ENCODE measurements at regions not wholly inside any gene's neighbourhood (a gene's known extent, or its start where the extent isn't known, plus 50 kb on each side); places are given as distances from the start of the nearest gene placed in this dataset.

GRCh38 chr3:168752339-168752738 lies 656.6 kb upstream of the GOLIM4 start:
- H3K27me3 Mint-ChIP-seq: no peaks in the 10 kb centered on the region

GRCh38 chr3:168747697-168748096 lies 652.0 kb upstream of the GOLIM4 start:
- Mint-ChIP-seq H3K36me3 (ENCODE audit: low read depth) (no peaks in the 10 kb centered on the region), H3K27me3 (no peaks in the 10 kb centered on the region), H3K9me3 (peaks cover 3% of the 10 kb centered on the region), H3K27ac (no peak overlapping the region), H3K4me3 (no peak overlapping the region), H3K4me1 (ENCODE audit: low read depth) (no peaks in the 10 kb centered on the region)

More at GRCh38 chr3:168752339-168752738, 656.6 kb upstream of the GOLIM4 start:
- Mint-ChIP-seq H3K9me3 (no peaks in the 10 kb centered on the region), H3K4me3 (no peak overlapping the region), H3K27ac (no peak overlapping the region), H3K4me1 (ENCODE audit: low read depth) (no peaks in the 10 kb centered on the region), H3K36me3 (ENCODE audit: low read depth) (no peaks in the 10 kb centered on the region)

- no peak overlapping the region for H3K27ac Mint-ChIP-seq
Observed at GRCh38 chr3:168738527-168739325, 643.0 kb upstream of the GOLIM4 start.

GRCh38 chr3:168736202-168736601 lies 640.5 kb upstream of the GOLIM4 start:
- Mint-ChIP-seq H3K9me3 (no peaks in the 10 kb centered on the region), H3K4me1 (ENCODE audit: low read depth) (no peaks in the 10 kb centered on the region), H3K36me3 (ENCODE audit: low read depth) (no peaks in the 10 kb centered on the region), H3K27ac (no peak overlapping the region), H3K27me3 (no peaks in the 10 kb centered on the region), H3K4me3 (no peak overlapping the region)

More at GRCh38 chr3:168738527-168739325, 643.0 kb upstream of the GOLIM4 start:
- no peak overlapping the region for H3K4me3 Mint-ChIP-seq
- no peaks in the 10 kb centered on the region for H3K36me3 Mint-ChIP-seq (ENCODE audit: low read depth)
- no peaks in the 10 kb centered on the region for H3K27me3 Mint-ChIP-seq
- H3K9me3 Mint-ChIP-seq: peaks cover 3% of the 10 kb centered on the region
- no peaks in the 10 kb centered on the region for H3K4me1 Mint-ChIP-seq (ENCODE audit: low read depth)

GRCh38 chr3:168730073-168730472 lies 634.3 kb upstream of the GOLIM4 start:
- no peak overlapping the region for H3K4me3 Mint-ChIP-seq
- H3K36me3 Mint-ChIP-seq (ENCODE audit: low read depth): no peaks in the 10 kb centered on the region
- no peaks in the 10 kb centered on the region for H3K9me3 Mint-ChIP-seq
- no peak overlapping the region for H3K27ac Mint-ChIP-seq
- no peaks in the 10 kb centered on the region for H3K27me3 Mint-ChIP-seq
- no peaks in the 10 kb centered on the region for H3K4me1 Mint-ChIP-seq (ENCODE audit: low read depth)

GRCh38 chr3:168722091-168722490 lies 626.4 kb upstream of the GOLIM4 start:
- H3K4me3 Mint-ChIP-seq: no peak overlapping the region
- H3K9me3 Mint-ChIP-seq: peaks cover 13% of the 10 kb centered on the region
- H3K27ac Mint-ChIP-seq: no peak overlapping the region
- no peaks in the 10 kb centered on the region for H3K27me3 Mint-ChIP-seq
- H3K36me3 Mint-ChIP-seq (ENCODE audit: low read depth): no peaks in the 10 kb centered on the region
- H3K4me1 Mint-ChIP-seq (ENCODE audit: low read depth): no peaks in the 10 kb centered on the region

GRCh38 chr3:168714609-168715240 lies 619.0 kb upstream of the GOLIM4 start:
- Mint-ChIP-seq H3K27me3 (no peaks in the 10 kb centered on the region), H3K27ac (no peak overlapping the region), H3K36me3 (ENCODE audit: low read depth) (no peaks in the 10 kb centered on the region), H3K4me1 (ENCODE audit: low read depth) (peaks cover 5% of the 10 kb centered on the region), H3K9me3 (no peaks in the 10 kb centered on the region), H3K4me3 (no peak overlapping the region)

- no peaks in the 10 kb centered on the region for H3K36me3 Mint-ChIP-seq (ENCODE audit: low read depth)
- no peaks in the 10 kb centered on the region for H3K4me1 Mint-ChIP-seq (ENCODE audit: low read depth)
- H3K27ac Mint-ChIP-seq: no peak overlapping the region
- no peak overlapping the region for H3K4me3 Mint-ChIP-seq
- no peaks in the 10 kb centered on the region for H3K9me3 Mint-ChIP-seq
- no peaks in the 10 kb centered on the region for H3K27me3 Mint-ChIP-seq
Observed at GRCh38 chr3:168709073-168709472, 613.3 kb upstream of the GOLIM4 start.

- Mint-ChIP-seq H3K36me3 (ENCODE audit: low read depth) (no peaks in the 10 kb centered on the region), H3K4me1 (ENCODE audit: low read depth) (no peaks in the 10 kb centered on the region), H3K27ac (no peak overlapping the region), H3K4me3 (no peak overlapping the region), H3K27me3 (no peaks in the 10 kb centered on the region), H3K9me3 (no peaks in the 10 kb centered on the region)
Observed at GRCh38 chr3:168707900-168708299, 612.2 kb upstream of the GOLIM4 start.

- H3K4me3 Mint-ChIP-seq: no peak overlapping the region
- no peaks in the 10 kb centered on the region for H3K9me3 Mint-ChIP-seq
- no peak overlapping the region for H3K27ac Mint-ChIP-seq
- H3K36me3 Mint-ChIP-seq (ENCODE audit: low read depth): no peaks in the 10 kb centered on the region
- H3K27me3 Mint-ChIP-seq: no peaks in the 10 kb centered on the region
- H3K4me1 Mint-ChIP-seq (ENCODE audit: low read depth): no peaks in the 10 kb centered on the region
Observed at GRCh38 chr3:168705412-168705811, 609.7 kb upstream of the GOLIM4 start.

- Mint-ChIP-seq H3K4me3 (no peak overlapping the region), H3K27me3 (no peaks in the 10 kb centered on the region), H3K9me3 (no peaks in the 10 kb centered on the region), H3K4me1 (ENCODE audit: low read depth) (no peaks in the 10 kb centered on the region), H3K36me3 (ENCODE audit: low read depth) (no peaks in the 10 kb centered on the region), H3K27ac (no peak overlapping the region)
Observed at GRCh38 chr3:168696051-168696450, 600.3 kb upstream of the GOLIM4 start.

- Mint-ChIP-seq H3K36me3 (ENCODE audit: low read depth) (no peaks in the 10 kb centered on the region), H3K27ac (no peak overlapping the region), H3K4me3 (no peak overlapping the region), H3K27me3 (no peaks in the 10 kb centered on the region), H3K9me3 (no peaks in the 10 kb centered on the region), H3K4me1 (ENCODE audit: low read depth) (no peaks in the 10 kb centered on the region)
Observed at GRCh38 chr3:168693870-168694269, 598.1 kb upstream of the GOLIM4 start.

GRCh38 chr3:168688267-168688666 lies 592.5 kb upstream of the GOLIM4 start:
- Mint-ChIP-seq H3K4me3 (no peak overlapping the region), H3K27ac (no peak overlapping the region), H3K36me3 (ENCODE audit: low read depth) (no peaks in the 10 kb centered on the region), H3K9me3 (no peaks in the 10 kb centered on the region), H3K27me3 (no peaks in the 10 kb centered on the region), H3K4me1 (ENCODE audit: low read depth) (no peaks in the 10 kb centered on the region)

GRCh38 chr3:168684519-168684918 lies 588.8 kb upstream of the GOLIM4 start:
- Mint-ChIP-seq H3K36me3 (ENCODE audit: low read depth) (no peaks in the 10 kb centered on the region), H3K9me3 (no peaks in the 10 kb centered on the region), H3K4me3 (no peak overlapping the region), H3K27me3 (no peaks in the 10 kb centered on the region), H3K4me1 (ENCODE audit: low read depth) (no peaks in the 10 kb centered on the region), H3K27ac (no peak overlapping the region)

- Mint-ChIP-seq H3K4me1 (ENCODE audit: low read depth) (no peaks in the 10 kb centered on the region), H3K27ac (no peak overlapping the region), H3K36me3 (ENCODE audit: low read depth) (no peaks in the 10 kb centered on the region), H3K27me3 (no peaks in the 10 kb centered on the region), H3K9me3 (no peaks in the 10 kb centered on the region), H3K4me3 (no peak overlapping the region)
Observed at GRCh38 chr3:168678730-168679129, 583.0 kb upstream of the GOLIM4 start.

GRCh38 chr3:168671091-168671490 lies 575.4 kb upstream of the GOLIM4 start:
- no peaks in the 10 kb centered on the region for H3K4me1 Mint-ChIP-seq (ENCODE audit: low read depth)
- H3K27me3 Mint-ChIP-seq: no peaks in the 10 kb centered on the region
- H3K9me3 Mint-ChIP-seq: no peaks in the 10 kb centered on the region
- H3K36me3 Mint-ChIP-seq (ENCODE audit: low read depth): no peaks in the 10 kb centered on the region
- no peak overlapping the region for H3K27ac Mint-ChIP-seq
- no peak overlapping the region for H3K4me3 Mint-ChIP-seq
